Astrocyte of the spinal cord (primary cell): ENCODE measurements at regions not wholly inside any gene's neighbourhood (a gene's known extent, or its start where the extent isn't known, plus 50 kb on each side); places are given as distances from the start of the nearest gene placed in this dataset.
"Not testable (repeated sequence)": the region's sequence is repeated elsewhere in the genome, so short reads cannot be mapped to it uniquely, and the experiment has no call there.

Experiments used
- DNase-seq: peaks from one replicate; pipeline ENCODE4 v3.0.0; 2011; ENCODE audit warnings: low read depth, low spot score
- H3K4me3 ChIP-seq: 2 replicates; pipeline ENCODE4 v1.5.1; 2011; ENCODE audit warnings: low read depth, mild to moderate bottlenecking, low read length, moderate library complexity
- CTCF ChIP-seq: IDR thresholded peaks from 2 replicates; pipeline ENCODE4 v1.5.1; 2012; ENCODE audit warnings: low read depth, mild to moderate bottlenecking, low read length, inconsistent platforms
- in situ Hi-C: cut with HindIII; loops from 2 replicates; pipeline ENCODE4 v1.10.0; 2017; ENCODE audit warnings: low sequenced_read_pairs

GRCh38 chr12:131385313-131386166 is 325.4 kb upstream of the SFSWAP start:
- no peak for DNase-seq
- no peak for TF ChIP-seq CTCF
- H3K4me3 ChIP-seq: no peak overlapping the region
- in situ Hi-C loops: no loop called here

GRCh38 chr12:131386167-131386521 is 324.7 kb upstream of the SFSWAP start:
- no peak for TF ChIP-seq CTCF
- in situ Hi-C loops: no loop called here
- no peak overlapping the region for H3K4me3 ChIP-seq
- no peak for DNase-seq

GRCh38 chr12:131386781-131387180 is 324.1 kb upstream of the SFSWAP start:
- no peak for DNase-seq
- in situ Hi-C loops: no loop called here
- no peak for TF ChIP-seq CTCF
- no peak overlapping the region for H3K4me3 ChIP-seq

GRCh38 chr12:131387281-131388163 is 323.4 kb upstream of the SFSWAP start:
- DNase-seq: no peak
- in situ Hi-C loops: no loop called here
- TF ChIP-seq CTCF: no peak
- no peak overlapping the region for H3K4me3 ChIP-seq

- DNase-seq, H3K4me3 ChIP-seq, in situ Hi-C loops: not testable (repeated sequence)
Observed at GRCh38 chr12:131388164-131389053, 322.5 kb upstream of the SFSWAP start.

- no peak overlapping the region for H3K4me3 ChIP-seq
- TF ChIP-seq CTCF: no peak
- no peak for DNase-seq
- in situ Hi-C loops: no loop called here
Observed at GRCh38 chr12:131389054-131390013, 321.6 kb upstream of the SFSWAP start.
